HG03196 (cell line): ENCODE measurements at regions not wholly inside any gene's neighbourhood (a gene's known extent, or its start where the extent isn't known, plus 50 kb on each side); places are given as distances from the start of the nearest gene placed in this dataset.

Source experiments
- ATAC-seq: cut with Tn5 transposase; IDR thresholded peaks from one replicate; pipeline ENCODE4 v1.9.1; 2021; ENCODE audit not compliant: unreplicated experiment

GRCh38 chr6:14361956-14362587 is 244.5 kb downstream of the CD83 start:
- no peak for ATAC-seq

- no peak for ATAC-seq
These were observed 246.8 kb downstream of the CD83 start for GRCh38 chr6:14364370-14364769.

- ATAC-seq, result no peak
These were observed 247.8 kb downstream of the CD83 start for GRCh38 chr6:14365393-14365792.

GRCh38 chr6:14366315-14366714 is 248.7 kb downstream of the CD83 start:
- no peak for ATAC-seq

- no peak for ATAC-seq
These were observed 249.3 kb downstream of the CD83 start for GRCh38 chr6:14366872-14367271.

- no peak for ATAC-seq
These were observed 249.7 kb downstream of the CD83 start for GRCh38 chr6:14367296-14367695.

GRCh38 chr6:14369717-14370116 is 252.1 kb downstream of the CD83 start:
- no peak for ATAC-seq

GRCh38 chr6:14371530-14371929 is 254.0 kb downstream of the CD83 start:
- no peak for ATAC-seq

- no peak for ATAC-seq
These were observed 255.3 kb downstream of the CD83 start for GRCh38 chr6:14372734-14373489.

GRCh38 chr6:14373648-14374437 is 256.3 kb downstream of the CD83 start:
- no peak for ATAC-seq

GRCh38 chr6:14375930-14376329 is 258.4 kb downstream of the CD83 start:
- no peak for ATAC-seq

GRCh38 chr6:14379568-14379967 is 262.0 kb downstream of the CD83 start:
- ATAC-seq, result no peak

GRCh38 chr6:14380086-14380820 is 262.7 kb downstream of the CD83 start:
- ATAC-seq, result no peak

GRCh38 chr6:14380901-14381828 is 263.6 kb downstream of the CD83 start:
- ATAC-seq, result no peak

GRCh38 chr6:14381829-14382677 is 264.5 kb downstream of the CD83 start:
- peak; percentile 67 for ATAC-seq

GRCh38 chr6:14382678-14383236 is 265.2 kb downstream of the CD83 start:
- no peak for ATAC-seq

- no peak for ATAC-seq
These were observed 266.0 kb downstream of the CD83 start for GRCh38 chr6:14383393-14384174.
